Ovary (tissue), 7 donors: ENCODE measurements at regions not wholly inside any gene's neighbourhood (a gene's known extent, or its start where the extent isn't known, plus 50 kb on each side); places are given as distances from the start of the nearest gene placed in this dataset.

Experiments used
- DNase-seq, 5 donors: peaks; one replicate each; pipeline ENCODE4 v3.0.0-alpha.2; 2019 to 2020
- H3K27ac ChIP-seq, 2 donors: fragments of 200-600 bp; one replicate each; pipeline versions ENCODE4 v1.5.1 to v1.8.0; 2019 to 2022
- H3K27me3 ChIP-seq: fragments of 200-600 bp; one replicate; pipeline ENCODE4 v1.8.0; 2022
- H3K36me3 ChIP-seq: fragments of 200-600 bp; sonication (generic); one replicate; pipeline ENCODE4 v1.5.1; 2019
- H3K4me1 ChIP-seq: one replicate; pipeline ENCODE4 v1.8.1; 2013; ENCODE audit warnings: mild to moderate bottlenecking, moderate library complexity; ENCODE audit not compliant: insufficient read depth
- H3K4me3 ChIP-seq: fragments of 200-600 bp; sonication (generic); one replicate; pipeline ENCODE4 v1.5.1; 2017
- H3K9me3 ChIP-seq, 2 donors: fragments of 200-600 bp in 1 of 2; sonication (generic) in 1 of 2; one replicate each; pipeline versions ENCODE4 v1.5.1 to v1.8.1; 2013 to 2019; ENCODE audit warnings: mild to moderate bottlenecking in 1 of 2, moderate library complexity in 1 of 2
- EP300 ChIP-seq: sonication (generic); formaldehyde crosslinking; IDR thresholded peaks from one replicate; pipeline ENCODE4 v1.6.1; 2017; ENCODE audit warnings: antibody characterized with exemption
- POLR2A ChIP-seq: fragments of 450-650 bp; IDR thresholded peaks from one replicate; pipeline ENCODE4 v1.6.1; 2017; ENCODE audit warnings: antibody characterized with exemption, mild to moderate bottlenecking, moderate library complexity
- WGBS, 3 donors: extraction: QIAGEN DNeasy Blood & Tissue Kit in 1 of 3; methylation state at CpG; one replicate each; pipeline versions ENCODE4 v1.1.5 to v1.1.7; 2013 to 2017; 5-methylcytosine and 5-hydroxymethylcytosine counted together
- intact Hi-C, 4 donors: fragments of 100-400 bp; cut with DNase I; formaldehyde crosslinking; loops; one replicate each; pipeline versions ENCODE4 v1.11.0 to v1.15.1; 2022 to 2023
- TF ChIP-seq, protein P1 (sequence below), 3 donors: fragments of 450-650 bp in 2 of 3; fragments of 200-600 bp in 1 of 3; IDR thresholded peaks; one replicate each; pipeline versions ENCODE4 v1.5.1 to v1.8.0; 2016 to 2022; ENCODE audit warnings: antibody characterized with exemption in 3 of 3, mild to moderate bottlenecking in 1 of 3
- donor health status: DM: no; HTN: no; CAD: no; lungs with moderate emphysema.
- donor health status: DM: no; HTN: no; CAD: no.
- donor health status: Bipolar disorder and iron deficiency.
- donor health status: DM: no; HTN: no; CAD: no.
- donor health status: DM: yes; HTN: yes; CAD: no.

DNA sequence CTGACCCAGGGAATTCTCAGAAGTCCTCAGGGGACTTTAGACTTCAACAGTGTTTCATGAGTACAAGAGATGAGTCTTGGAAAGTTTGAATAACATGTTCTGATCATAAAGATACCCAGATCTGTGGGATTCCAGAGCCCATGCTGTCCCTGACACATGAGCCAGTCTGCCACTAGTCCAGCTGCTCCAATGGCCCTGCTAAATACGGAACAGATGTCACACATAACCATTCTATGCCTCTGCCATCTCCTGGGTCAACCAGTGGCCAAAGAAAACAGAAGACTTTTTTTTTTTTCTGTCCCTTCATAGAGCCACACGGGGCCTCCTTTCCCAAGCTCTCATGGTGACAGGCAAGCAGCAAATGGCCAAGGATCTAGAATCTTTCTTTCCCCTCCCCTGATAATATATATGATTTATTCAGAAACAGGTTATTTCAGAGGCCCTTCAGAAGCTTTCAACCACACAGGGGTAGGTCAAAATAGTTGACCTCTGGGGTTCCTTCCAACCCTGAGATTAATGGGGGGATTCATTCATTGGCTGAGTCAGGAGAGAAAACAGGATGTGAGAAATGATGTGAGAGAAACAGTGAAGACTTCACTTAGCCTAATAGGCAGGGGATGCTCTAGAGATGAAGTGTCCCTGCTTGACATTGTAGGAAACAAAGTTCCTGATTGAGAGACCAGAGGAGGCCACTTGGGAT, 367.7 kb downstream of the CDK5RAP2 start:
- intact Hi-C loops, result no loop called here
- TF ChIP-seq POLR2A (no peak), EP300 (no peak)
- TF ChIP-seq, protein P1, sequence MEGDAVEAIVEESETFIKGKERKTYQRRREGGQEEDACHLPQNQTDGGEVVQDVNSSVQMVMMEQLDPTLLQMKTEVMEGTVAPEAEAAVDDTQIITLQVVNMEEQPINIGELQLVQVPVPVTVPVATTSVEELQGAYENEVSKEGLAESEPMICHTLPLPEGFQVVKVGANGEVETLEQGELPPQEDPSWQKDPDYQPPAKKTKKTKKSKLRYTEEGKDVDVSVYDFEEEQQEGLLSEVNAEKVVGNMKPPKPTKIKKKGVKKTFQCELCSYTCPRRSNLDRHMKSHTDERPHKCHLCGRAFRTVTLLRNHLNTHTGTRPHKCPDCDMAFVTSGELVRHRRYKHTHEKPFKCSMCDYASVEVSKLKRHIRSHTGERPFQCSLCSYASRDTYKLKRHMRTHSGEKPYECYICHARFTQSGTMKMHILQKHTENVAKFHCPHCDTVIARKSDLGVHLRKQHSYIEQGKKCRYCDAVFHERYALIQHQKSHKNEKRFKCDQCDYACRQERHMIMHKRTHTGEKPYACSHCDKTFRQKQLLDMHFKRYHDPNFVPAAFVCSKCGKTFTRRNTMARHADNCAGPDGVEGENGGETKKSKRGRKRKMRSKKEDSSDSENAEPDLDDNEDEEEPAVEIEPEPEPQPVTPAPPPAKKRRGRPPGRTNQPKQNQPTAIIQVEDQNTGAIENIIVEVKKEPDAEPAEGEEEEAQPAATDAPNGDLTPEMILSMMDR (IDR thresholded peaks at IDR 0.05), result no peak
- WGBS, 3 donors, result 54 to 55% (median 54%) methylated on average over 2 of the region's 2 CpGs

DNA sequence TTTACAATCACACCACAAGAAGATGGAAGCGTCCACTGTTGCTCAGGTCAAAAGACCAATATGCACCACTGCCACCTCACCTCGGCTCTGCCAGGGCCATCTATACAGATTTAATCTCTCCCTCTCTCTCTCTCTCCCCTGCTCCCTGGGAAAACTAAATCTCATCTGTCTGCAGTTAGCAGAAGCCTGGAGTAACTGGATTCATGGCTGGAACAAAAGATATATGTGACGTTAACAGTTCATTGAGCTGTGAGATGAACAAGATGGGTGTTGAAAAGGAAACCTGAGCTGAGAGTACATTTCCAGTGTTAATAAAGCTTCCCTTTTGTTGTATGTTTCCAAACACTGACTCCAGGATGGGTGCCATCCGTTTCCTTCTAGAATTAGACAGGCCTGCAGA, 369.7 kb downstream of the CDK5RAP2 start:
- no peaks in the 10 kb centered on the region for H3K27me3 ChIP-seq
- H3K36me3 ChIP-seq, result no peaks in the 10 kb centered on the region
- H3K4me1 ChIP-seq, result no peaks in the 10 kb centered on the region
- no peak overlapping the region for H3K27ac ChIP-seq
- no peak overlapping the region for H3K4me3 ChIP-seq
- 35 to 57% (median 38%) methylated on average over 4 of the region's 4 CpGs for WGBS, 3 donors
- no peak for TF ChIP-seq POLR2A
- TF ChIP-seq, protein P1 (IDR thresholded peaks at IDR 0.05), result no peak
- no peak for TF ChIP-seq EP300
- DNase-seq, result no peak
- H3K9me3 ChIP-seq, result no peaks in the 10 kb centered on the region
- intact Hi-C loops, result no loop called here

More for the DNA sequence above, 367.7 kb downstream of the CDK5RAP2 start:
- Histone ChIP-seq H3K9me3 (no peaks in the 10 kb centered on the region), H3K27me3 (no peaks in the 10 kb centered on the region), H3K4me1 (no peaks in the 10 kb centered on the region), H3K4me3 (no peak overlapping the region), H3K36me3 (no peaks in the 10 kb centered on the region), H3K27ac (no peak overlapping the region)
- DNase-seq, result no peak

DNA sequence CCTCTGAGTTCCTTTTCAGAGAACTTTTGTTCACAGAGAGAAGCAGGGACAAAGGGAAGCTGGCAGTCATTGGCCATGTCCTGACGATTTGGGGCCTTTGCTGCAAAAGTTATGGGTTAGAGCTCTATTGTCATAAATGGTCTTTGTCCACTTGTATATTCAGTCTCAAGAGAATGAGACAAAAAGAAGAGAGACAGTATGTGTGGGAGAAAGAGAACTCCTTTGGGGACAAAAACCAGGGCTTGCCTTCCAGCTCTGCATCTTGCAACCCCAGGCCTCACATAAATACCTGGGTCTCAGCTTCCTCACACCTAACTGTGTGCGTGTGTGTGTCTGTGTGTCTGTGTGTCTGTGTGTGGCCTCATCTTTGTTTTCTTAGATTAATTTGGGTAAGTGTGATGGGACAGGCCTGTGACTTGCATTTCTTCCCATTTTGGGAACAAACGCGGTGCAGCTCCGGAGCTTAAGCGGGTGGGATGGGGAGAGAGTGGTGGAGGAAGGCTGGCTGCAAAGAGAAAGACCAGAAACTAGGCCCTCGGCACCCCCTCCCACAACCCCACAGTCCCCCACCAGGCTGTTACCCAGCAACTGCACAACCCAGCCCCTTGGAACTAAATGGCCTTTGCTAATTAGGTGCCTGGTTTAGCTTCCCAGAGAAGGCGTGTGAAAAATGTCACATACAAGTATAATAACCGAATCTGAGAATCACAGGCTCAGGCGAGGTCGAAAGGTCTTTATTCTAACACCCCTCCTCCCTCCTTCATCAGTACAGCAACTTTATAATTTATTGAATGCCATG, 376.9 kb downstream of the CDK5RAP2 start:
- Histone ChIP-seq H3K4me3 (no peak overlapping the region), H3K27ac (no peak overlapping the region), H3K27me3 (no peaks in the 10 kb centered on the region), H3K4me1 (no peaks in the 10 kb centered on the region), H3K36me3 (no peaks in the 10 kb centered on the region), H3K9me3 (no peaks in the 10 kb centered on the region)
- no peak for TF ChIP-seq EP300
- no peak for TF ChIP-seq POLR2A
- intact Hi-C loops, result no loop called here
- no peak for DNase-seq
- WGBS, 3 donors, result 34 to 39% (median 39%) methylated on average over 11 of the region's 11 CpGs

DNA sequence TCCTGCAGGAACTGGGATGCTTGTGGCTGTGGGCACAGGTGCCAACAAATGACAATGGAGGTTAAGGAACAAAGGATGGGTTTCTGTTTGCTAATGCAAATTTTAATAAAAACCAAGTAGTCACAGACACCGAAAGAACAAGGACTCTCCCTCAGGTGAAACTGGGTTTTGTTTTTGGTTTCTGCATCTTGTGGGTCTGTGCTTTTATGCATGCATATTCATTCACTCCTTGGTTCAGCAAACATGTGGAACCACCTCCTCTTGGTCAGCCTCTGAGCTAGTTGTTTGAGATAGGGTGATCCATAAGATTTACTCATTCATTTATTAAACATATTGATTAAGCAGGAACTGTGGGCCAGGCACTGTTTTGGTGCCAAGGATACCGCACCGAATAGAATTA, 381.9 kb downstream of the CDK5RAP2 start:
- Histone ChIP-seq H3K36me3 (no peaks in the 10 kb centered on the region), H3K4me3 (no peak overlapping the region), H3K27ac (no peak overlapping the region), H3K9me3 (no peaks in the 10 kb centered on the region), H3K27me3 (no peaks in the 10 kb centered on the region), H3K4me1 (no peaks in the 10 kb centered on the region)
- intact Hi-C loops, result no loop called here
- DNase-seq, result no peak
- no peak for TF ChIP-seq EP300
- no peak for TF ChIP-seq POLR2A
- TF ChIP-seq, protein P1 (IDR thresholded peaks at IDR 0.05), result no peak
- 59 to 73% (median 72%) methylated on average over 3 of the region's 3 CpGs for WGBS, 3 donors

DNA sequence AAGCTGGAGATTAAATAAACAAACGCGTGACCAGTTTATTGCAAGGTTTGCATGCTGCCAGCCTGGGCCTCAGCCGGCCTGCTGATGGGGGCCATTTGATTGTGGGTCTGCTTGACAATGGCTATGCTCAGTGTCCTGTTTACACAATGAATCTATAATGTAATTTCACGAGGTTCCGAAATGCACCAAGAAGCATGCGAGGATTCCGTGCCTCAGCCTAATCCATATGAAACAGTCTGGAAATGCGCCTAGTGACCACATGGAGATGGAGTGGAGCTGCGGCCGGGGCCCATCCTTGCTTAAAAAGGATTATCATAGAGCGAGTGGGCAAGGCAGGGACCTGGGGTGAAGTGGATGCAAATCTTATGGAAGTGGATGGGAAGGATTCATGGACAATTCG, 382.4 kb downstream of the CDK5RAP2 start:
- Histone ChIP-seq H3K27ac (no peak overlapping the region), H3K27me3 (no peaks in the 10 kb centered on the region), H3K4me3 (no peak overlapping the region), H3K9me3 (no peaks in the 10 kb centered on the region), H3K36me3 (no peaks in the 10 kb centered on the region), H3K4me1 (no peaks in the 10 kb centered on the region)
- DNase-seq, result no peak
- no peak for TF ChIP-seq POLR2A
- TF ChIP-seq EP300, result no peak
- TF ChIP-seq, protein P1 (IDR thresholded peaks at IDR 0.05), result no peak
- intact Hi-C loops, result no loop called here
- 48 to 54% (median 53%) methylated on average over 12 of the region's 12 CpGs for WGBS, 3 donors
